Stimulated activated CD4-positive, alpha-beta T cell treated with anti-CD3 and anti-CD28 coated beads, Interleukin-1b, Interleukin-23, amount 100 ng/mL, for 24 hours (primary cell): ENCODE measurements at regions not wholly inside any gene's neighbourhood (a gene's known extent, or its start where the extent isn't known, plus 50 kb on each side); places are given as distances from the start of the nearest gene placed in this dataset.
"Not testable (repeated sequence)": the region's sequence is repeated elsewhere in the genome, so short reads cannot be mapped to it uniquely, and the experiment has no call there.

Experiments used
- DNase-seq, 4 experiments: peaks; one replicate each; pipeline ENCODE4 v3.0.0-alpha.2; 2020; ENCODE audit warnings: low read depth in 4 of 4, low spot score in 1 of 4

DNA sequence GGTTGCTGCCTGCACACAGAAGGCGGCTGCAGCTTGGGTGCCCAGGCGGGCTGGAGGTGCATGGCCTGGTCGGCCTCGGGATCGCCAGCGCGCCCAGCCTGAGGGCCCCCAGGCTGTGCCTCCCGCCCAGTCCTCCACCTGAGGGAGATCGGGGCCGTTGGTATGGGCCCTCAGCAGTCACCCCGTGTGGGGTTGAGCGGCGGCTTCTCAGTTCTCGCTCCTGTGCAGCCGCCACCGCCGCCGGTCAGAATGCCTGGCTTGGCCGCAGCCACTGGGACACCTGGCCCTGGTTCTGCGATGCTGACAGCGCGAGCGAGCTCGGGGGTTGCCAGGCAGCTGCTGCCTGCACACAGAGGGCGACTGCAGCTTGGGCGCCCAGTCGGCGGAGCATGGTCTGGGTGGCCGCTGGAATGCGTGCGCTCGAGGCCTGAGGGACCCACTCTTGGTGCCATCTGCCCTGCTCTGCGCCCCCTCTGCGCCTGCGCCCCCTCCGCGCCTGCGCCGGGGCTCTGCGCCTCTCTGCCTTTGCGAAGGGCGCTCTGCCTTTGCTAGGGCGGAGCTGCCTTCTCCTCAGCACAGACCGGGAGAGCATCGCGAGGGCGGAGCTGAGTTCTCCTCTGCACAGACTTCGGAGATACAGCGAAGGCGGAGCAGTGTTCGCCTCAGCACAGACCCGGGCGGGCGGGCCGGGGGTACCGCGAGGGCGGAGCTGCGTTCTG lies 84.6 kb upstream of the ZNG1F start:
- DNase-seq: peak; percentile 21 to 72 (median 54)

GRCh38 chr9:41272879-41273548 lies 83.9 kb upstream of the ZNG1F start:
- not testable (repeated sequence) for DNase-seq

DNA sequence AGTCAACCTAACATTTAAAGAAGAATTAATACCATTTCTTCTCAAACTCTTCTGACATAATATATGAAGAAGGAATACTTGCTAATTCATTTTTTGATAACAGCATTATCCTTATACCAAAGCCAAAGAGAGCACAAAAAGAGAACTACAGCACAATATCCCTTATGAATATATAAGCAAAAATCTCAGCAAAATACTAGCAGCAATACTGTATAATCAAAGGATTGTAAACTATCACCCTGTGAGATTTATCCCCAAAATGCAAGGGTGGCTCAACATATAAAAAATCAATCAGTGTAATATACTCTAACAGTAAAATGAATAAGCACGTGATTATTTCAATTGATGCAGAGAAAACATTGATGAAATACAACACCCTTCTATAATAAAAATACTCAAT lies 81.9 kb upstream of the ZNG1F start:
- DNase-seq: not testable (repeated sequence)

DNA sequence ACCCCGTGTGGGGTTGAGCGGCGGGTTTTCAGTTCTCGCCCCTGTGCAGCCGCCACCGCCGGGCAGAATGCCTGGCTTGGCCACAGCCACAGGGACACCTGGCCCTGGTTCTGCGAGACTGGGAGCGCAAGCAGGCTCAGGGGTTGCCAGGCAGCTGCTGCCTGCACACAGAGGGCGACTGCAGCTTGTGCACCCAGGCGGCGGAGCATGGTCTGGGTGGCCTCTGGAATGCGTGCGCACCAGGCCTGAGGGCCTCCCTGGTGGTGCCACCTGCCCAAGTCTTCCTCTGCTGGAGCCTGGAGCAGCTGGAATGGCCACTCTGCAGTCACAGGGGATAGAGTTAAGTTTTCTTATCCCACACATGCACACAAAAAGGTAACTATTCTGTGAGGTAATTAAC lies 80.4 kb upstream of the ZNG1F start:
- not testable (repeated sequence) for DNase-seq

- DNase-seq: not testable (repeated sequence)
Measured at GRCh38 chr9:41269054-41269453, 79.9 kb upstream of the ZNG1F start.

DNA sequence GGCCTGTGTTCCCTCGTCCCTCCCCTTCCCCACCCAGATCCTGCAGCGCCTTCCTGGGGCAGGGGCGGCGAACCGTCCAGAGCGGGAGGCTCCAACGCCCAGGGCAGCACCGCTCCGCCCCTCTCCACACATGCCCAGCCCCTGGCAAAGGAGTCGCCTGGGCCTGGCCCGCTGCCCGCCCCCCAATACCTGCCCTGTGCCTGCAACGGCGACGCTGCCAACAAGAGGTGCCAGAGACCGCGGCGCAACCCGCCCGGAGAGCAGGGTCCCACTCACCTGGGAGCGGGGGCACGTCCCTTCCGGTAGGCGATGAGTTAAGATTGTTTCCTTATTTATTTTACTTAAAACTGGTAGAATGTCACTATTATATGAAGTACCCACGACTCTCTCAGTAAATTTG lies 77.5 kb upstream of the ZNG1F start:
- not testable (repeated sequence) for DNase-seq

- DNase-seq: not testable (repeated sequence)
Measured at GRCh38 chr9:41266000-41266399, 76.9 kb upstream of the ZNG1F start.

- not testable (repeated sequence) for DNase-seq
Measured at GRCh38 chr9:41251973-41252372, 62.9 kb upstream of the ZNG1F start.

DNA sequence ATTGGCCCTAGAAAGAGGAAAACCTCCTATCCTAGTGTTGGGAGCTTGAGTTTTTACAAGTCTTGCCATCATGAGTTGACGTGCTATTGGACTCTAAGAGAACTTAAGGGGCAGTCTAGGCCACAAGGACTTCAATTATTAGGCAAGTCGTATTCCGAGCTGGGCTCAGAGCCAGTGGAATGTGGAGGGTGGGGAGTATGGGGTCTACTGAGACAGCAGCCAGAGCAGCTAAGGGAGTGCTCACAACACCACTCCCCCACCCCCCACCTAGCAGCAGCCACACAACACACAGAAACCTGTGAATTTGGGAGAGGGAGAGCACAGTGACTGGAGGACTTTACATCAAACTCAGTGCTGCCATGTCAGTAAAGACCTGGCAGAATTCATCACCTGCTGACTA lies 62.0 kb upstream of the ZNG1F start:
- not testable (repeated sequence) for DNase-seq

- DNase-seq: not testable (repeated sequence)
Measured at GRCh38 chr9:41246702-41247101, 57.6 kb upstream of the ZNG1F start.
